NCI-H2107 treated with DMSO at 0.1 percent for 48 hours (cell line): ENCODE measurements at regions not wholly inside any gene's neighbourhood (a gene's known extent, or its start where the extent isn't known, plus 50 kb on each side); places are given as distances from the start of the nearest gene placed in this dataset.
"Not testable (repeated sequence)": the region's sequence is repeated elsewhere in the genome, so short reads cannot be mapped to it uniquely, and the experiment has no call there.

ENCODE experiments used
- DNase-seq: peaks from one replicate; lab custom pipeline; 2025; ENCODE audit not compliant: unreplicated experiment; lab: John Stamatoyannopoulos, UW

GRCh38 chr9:103068753-103069152 is 73.6 kb downstream of the CYLC2 start:
- peak; percentile 4 for DNase-seq

DNA sequence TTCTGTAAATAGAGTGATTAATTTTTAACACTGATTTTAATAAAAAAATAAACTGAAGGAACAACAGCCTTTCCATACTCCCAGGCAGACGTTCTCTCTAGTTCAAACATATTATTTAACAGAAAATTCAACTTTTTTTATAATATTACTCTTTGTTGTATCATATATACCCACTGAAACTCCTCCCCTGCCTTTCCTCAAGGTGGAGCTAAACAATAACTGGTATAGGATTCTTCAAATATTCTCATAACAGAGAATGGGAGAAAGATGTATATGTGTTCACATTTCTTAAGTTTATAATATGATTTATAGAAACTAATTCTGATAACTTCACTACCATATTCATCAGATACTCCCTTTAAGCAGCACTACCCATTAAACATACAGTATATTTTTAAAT is 83.4 kb downstream of the CYLC2 start:
- no peak for DNase-seq

GRCh38 chr9:103082494-103082893 is 87.4 kb downstream of the CYLC2 start:
- DNase-seq: no peak

DNA sequence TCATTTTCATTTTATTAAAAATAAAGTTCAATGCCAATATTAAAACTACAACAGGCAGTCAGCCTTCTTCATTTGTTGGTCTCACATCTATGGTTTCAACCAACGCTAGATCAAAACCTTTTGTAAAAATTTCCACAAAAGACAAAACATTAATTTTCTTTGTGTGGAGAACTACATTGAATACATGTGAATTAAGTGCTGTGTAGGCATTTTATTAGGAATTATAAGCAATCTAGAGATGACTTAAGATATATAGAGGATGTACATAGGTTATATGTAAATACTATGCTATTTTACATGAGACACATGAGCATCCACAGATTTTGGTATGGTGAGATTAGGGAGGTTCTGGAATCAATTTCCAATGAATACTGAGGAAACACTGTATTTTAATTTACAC is 94.2 kb downstream of the CYLC2 start:
- DNase-seq: no peak

GRCh38 chr9:103104101-103104500 is 109.0 kb downstream of the CYLC2 start:
- no peak for DNase-seq

DNA sequence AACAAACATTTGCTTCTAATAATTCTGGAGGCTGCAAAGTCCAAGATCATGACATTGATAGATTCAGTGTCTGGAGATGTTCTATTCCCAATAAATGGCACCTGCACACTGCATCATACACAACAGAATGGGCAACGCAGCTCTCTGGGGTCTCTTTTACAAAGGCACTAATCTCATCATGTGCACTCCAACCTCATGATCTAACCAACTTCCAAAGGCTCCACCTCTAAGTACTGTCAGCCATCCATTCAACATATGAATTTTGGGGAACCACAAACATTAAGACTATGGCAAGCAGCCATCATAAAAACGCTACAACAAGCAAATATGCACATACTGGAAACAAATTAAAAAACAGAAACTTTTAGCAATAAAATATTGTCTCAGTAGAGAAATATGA is 121.1 kb downstream of the CYLC2 start:
- DNase-seq: no peak

DNA sequence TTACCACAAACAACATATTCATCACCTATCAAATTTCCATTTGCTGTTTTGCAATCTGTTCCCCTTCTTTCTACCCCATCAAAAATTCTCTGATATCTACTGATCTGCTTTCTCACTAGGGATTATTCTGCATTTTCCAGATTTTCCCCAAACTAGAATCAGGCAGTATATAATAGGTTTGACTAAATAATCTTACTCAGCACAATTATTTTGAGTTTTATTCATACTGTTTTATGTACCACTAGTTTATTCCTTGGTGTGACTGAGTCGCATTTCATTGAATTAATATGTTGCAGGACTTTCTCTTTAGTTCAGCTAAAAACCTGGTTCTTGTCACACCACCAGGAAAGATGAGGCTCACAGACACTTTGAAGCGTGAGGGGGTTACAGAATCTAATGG is 131.4 kb downstream of the CYLC2 start:
- DNase-seq: no peak

- no peak for DNase-seq
Observed at GRCh38 chr9:103139891-103140290, 144.8 kb downstream of the CYLC2 start.

DNA sequence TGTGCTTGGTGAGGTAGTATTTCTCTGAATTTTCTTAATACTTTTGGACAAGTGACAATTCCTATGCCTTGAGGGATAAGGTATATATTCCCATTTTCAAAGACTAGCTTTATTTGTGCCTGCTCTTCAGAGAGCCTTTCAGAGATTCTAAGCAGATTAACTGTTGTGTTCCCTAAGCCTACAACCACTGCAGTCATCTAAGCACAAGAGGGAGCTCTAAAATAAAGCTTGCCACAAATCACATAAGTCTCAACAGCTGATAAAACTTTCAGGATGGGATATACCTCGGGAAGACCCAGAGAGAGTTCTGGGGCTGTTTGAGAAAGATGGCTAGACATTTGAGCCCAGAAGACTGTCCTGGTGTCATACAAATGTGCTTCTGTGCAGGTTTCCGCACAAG is 157.3 kb downstream of the CYLC2 start:
- no peak for DNase-seq

GRCh38 chr9:103167530-103167929 is 172.4 kb downstream of the CYLC2 start:
- DNase-seq: no peak

- DNase-seq: no peak
Observed at GRCh38 chr9:103168254-103168653, 173.1 kb downstream of the CYLC2 start.

DNA sequence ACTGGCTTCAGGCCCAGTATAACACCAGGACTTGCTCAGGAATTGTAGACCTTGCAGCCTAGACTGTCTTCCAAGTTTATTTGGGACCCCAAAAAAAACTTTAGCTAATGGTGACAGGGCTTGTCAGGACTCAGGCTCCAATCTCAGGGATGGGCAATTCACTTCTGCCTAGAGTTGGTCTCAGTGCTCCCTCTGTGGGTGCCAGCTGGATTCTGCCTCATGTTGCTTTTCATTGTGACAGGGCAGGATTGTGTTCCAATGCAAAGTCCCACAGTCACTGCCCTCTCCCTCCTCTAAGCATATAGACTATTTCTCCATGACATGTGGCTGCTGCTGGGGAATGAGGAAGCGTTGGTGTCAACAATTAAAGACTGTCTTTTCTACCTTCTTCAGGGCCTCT is 174.7 kb downstream of the CYLC2 start:
- no peak for DNase-seq

DNA sequence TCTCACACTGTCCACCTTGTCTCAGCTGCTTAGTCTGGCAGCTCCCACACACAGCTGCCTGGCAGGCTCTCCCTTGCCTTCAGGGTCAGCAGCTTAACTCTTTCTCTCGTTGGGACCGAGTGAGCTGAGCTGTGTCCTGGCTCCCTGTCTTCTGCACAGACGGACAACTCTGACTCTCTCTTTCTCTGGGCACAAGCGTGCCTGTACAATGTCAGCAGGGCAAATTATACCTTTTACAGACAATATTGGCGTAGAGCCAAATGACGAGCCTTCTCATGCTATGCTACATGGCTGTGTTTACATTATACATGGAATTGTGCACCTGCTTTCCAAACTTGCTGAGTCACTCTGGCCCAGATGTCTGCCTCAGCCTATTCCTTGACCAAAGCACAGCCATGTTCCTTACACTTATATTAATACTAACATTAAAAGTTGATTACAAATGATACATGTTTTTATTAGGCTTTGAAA is 188.6 kb downstream of the CYLC2 start:
- no peak for DNase-seq

DNA sequence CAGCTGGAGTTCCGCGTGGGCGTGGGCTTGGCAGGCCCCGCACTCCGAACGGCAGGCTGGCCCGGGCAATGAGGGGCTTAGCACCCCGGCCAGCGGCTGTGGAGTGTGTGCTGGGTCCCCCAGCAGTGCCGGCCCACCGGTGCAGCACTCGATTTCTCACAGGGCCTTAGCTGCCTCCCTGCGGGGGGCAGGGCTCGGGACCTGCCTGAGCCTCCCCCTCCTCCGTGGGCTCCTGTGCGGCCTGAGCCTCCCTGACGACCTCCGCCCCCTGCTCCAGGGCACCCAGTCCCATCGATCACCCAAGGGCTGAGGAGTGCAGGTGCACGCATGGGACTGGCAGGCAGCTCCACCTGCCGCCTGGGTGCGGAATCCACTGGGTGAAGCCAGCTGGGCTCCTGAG is 191.8 kb downstream of the CYLC2 start:
- DNase-seq: no peak

- DNase-seq: no peak
Observed at GRCh38 chr9:103188781-103189350, 193.7 kb downstream of the CYLC2 start.

DNA sequence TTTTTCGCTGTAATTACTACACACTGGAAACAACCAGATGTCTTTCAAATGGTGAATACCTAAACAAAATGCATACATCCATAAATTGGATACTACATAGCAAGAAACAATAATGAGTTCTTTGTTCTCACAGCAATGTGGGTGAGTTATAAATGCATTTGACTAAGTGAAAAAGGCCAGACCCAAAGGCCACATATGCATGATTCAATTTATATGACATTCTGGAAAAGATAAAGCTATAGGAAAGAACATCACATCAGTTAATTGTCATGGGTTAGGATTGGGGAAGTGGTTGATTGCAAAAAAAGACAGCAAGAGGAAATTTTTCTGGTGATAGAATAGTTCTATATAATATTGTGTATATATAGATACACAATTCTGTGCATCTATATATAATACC is 198.9 kb downstream of the CYLC2 start:
- DNase-seq: no peak

DNA sequence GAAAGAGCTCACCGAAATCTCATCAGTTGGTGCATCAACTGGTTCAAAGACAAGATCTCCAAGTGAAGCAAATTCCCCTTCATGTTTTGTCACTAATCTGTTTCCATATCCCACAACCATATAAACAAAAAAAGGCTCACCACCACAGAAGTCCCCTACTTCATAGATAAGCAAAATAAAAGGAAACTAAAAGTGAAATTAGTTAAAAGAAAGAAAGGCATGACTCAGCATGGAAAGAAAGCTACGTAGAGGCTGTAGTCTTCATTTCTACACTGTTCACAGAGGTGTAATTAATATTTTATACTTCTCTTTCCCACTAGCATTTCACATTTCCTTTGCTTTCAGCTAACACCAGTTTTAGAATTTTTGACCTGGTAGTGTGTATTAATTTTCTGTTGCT is 208.0 kb downstream of the CYLC2 start:
- DNase-seq: no peak

- not testable (repeated sequence) for DNase-seq
Observed at GRCh38 chr9:103205881-103206585, 210.9 kb downstream of the CYLC2 start.

GRCh38 chr9:103210607-103211006 is 215.5 kb downstream of the CYLC2 start:
- no peak for DNase-seq

- DNase-seq: no peak
Observed at GRCh38 chr9:103215197-103215596, 220.1 kb downstream of the CYLC2 start.

DNA sequence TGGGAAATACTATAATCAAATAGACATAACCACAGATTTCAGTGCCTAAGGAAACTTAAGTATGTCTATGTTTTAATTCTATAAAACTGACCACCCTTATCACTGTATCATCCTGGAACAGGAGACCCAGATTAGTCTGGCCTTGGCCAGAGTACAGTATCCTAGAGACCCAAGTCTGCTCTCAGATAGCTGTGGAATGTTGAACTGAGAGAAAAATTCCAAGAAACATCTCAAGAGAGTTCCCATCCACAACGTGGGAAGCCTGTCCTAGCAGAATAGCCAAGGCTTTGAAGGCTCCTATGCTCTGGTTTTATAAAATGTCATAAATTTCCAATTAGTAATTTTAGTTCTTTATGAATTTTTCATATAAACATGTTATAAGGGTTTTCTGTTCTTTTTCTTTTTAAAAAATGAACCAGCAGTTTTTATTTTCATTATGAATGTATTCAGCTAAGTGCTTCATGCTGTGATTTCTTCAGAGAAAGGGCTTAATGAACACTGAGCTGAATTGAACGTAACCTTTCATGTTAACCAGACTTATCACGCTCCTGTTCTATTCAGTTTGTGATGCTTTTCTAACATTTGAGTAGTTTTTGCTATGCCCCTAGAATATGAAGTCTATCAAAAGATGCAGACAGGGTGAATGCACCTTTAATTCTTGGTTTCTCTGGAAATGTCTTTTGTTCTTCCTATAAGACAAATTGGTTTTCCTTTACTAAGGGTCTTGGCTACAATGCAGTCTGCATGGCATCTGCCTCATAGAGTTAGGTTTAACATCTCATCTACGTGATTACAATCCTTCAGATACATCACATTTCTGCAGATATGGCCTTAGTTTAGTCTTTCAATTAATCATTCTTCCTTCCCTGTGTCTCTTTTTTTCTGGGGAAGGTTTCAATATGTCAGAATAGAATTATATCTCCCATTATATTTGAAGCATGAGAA is 230.8 kb downstream of the CYLC2 start:
- no peak for DNase-seq

DNA sequence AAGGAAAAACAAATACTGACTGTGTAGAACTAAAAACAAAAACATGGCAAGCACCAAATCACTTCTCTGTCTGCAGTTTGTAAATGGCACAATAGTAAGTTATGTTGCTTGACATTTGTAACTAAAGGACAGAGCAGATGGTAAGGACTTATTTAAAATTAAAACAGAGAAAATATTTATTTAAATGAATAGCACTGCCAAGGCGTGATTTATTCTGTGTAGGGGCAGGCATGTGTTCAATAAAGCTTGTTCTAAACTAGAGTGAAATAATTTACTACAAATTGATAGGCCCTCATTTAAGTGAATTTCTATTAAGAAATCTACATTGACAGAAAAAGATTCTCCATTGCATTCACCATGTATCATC is 231.5 kb downstream of the CYLC2 start:
- no peak for DNase-seq
